Hypothalamus (tissue), 51 donors: ENCODE measurements at regions not wholly inside any gene's neighbourhood (a gene's known extent, or its start where the extent isn't known, plus 50 kb on each side); places are given as distances from the start of the nearest gene placed in this dataset.
"Not testable (repeated sequence)": the region's sequence is repeated elsewhere in the genome, so short reads cannot be mapped to it uniquely, and the experiment has no call there.

ENCODE experiments used
- DNase-seq, 51 donors: peaks; one replicate each; lab custom pipeline; 2025; lab: John Stamatoyannopoulos, UW

- DNase-seq = no peak
Measured at GRCh38 chr5:1638658-1639400, 115.1 kb upstream of the LPCAT1 start.

- no peak for DNase-seq
Measured at GRCh38 chr5:1637639-1638481, 114.1 kb upstream of the LPCAT1 start.

GRCh38 chr5:1636981-1637638 is 113.3 kb upstream of the LPCAT1 start:
- DNase-seq = no peak

GRCh38 chr5:1636208-1636770 is 112.5 kb upstream of the LPCAT1 start:
- not testable (repeated sequence) for DNase-seq

DNA sequence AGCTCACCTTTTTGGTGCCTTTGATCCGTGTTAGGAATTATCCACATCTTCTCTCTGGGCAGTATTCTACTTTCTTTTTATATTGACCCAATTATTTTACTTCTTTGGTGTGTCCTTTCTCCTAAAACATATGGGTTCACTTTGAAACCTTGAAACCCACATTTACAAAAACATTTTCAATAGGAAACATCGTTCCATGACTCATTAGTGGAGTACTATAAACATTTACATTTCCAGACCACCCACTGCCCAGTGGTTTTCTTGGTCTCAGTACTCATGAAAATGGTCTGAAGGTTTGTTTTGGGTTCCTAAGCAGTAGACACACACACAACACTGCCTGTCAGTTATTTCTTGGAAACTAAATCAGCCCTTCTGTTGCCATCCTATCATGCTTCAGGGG is 111.7 kb upstream of the LPCAT1 start:
- not testable (repeated sequence) for DNase-seq

GRCh38 chr5:1634337-1634661 is 110.5 kb upstream of the LPCAT1 start:
- no peak for DNase-seq

- DNase-seq = peak; percentile 25 to 87 (median 71)
Measured at GRCh38 chr5:1633605-1634336, 110.0 kb upstream of the LPCAT1 start.

GRCh38 chr5:1631004-1631403 is 107.2 kb upstream of the LPCAT1 start:
- not testable (repeated sequence) for DNase-seq

DNA sequence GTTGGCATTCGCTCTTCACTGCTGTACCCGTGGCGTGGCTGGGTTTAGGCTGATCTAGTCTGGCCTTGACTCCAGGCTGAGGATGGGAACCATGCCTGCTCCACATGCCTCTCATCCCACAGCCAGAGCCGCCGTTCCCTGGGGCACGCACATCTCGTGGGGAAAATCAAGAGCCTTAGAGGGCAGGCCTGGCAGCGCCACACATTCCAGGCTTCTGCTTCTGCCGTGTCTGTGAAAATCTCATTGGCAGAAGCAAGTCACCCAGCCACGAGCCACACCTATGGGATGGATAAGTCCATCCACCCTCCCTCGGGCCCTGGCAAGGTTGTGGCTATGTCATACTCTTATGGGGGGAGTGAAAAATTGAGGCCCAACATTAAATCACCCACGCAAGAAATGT is 102.6 kb upstream of the LPCAT1 start:
- DNase-seq = not testable (repeated sequence)

GRCh38 chr5:1619531-1619930 is 95.8 kb upstream of the LPCAT1 start:
- DNase-seq = not testable (repeated sequence)

GRCh38 chr5:1618296-1618865 is 94.6 kb upstream of the LPCAT1 start:
- DNase-seq = not testable (repeated sequence)

DNA sequence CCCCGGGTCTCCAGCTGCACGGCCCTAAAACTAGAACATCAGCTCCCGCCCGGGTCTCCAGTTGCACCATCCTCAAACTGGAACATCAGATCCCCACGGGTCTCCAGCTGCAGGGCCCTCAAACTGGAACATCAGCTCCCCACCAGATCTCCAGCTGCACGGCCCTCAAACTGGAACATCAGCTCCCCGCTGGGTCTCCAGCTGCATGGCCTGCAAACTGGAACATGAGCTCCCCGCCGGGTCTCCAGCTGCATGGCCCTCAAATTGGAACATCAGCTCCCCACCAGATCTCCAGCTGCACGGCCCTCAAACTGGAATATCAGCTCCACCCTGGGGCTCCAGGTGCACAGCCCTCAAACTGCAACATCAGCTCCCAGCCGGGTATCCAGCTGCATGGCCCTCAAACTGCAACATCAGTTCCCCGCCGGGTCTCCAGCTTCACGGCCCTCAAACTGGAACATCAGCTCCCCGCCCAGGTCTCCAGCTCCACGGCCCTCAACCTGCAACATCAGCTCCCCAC is 93.5 kb upstream of the LPCAT1 start:
- DNase-seq = not testable (repeated sequence)

DNA sequence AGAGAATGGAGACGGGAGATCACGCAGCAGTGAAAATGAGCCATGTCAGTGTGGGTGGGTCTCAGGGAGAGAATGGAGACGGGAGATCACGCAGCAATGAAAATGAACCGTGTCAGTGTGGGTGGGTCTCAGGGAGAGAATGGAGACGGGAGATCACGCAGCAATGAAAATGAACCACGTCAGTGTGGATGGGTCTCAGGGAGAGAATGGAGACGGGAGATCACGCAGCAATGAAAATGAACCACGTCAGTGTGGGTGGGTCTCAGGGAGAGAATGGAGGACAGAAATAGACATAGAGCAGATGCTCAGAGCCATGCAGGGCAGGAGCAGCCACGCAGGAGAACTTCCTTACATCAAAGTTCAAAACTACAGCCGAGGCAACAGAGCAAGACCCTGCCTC is 89.8 kb upstream of the LPCAT1 start:
- DNase-seq = not testable (repeated sequence)

GRCh38 chr5:1610526-1610925 is 86.8 kb upstream of the LPCAT1 start:
- not testable (repeated sequence) for DNase-seq

GRCh38 chr5:1609111-1609510 is 85.4 kb upstream of the LPCAT1 start:
- not testable (repeated sequence) for DNase-seq

DNA sequence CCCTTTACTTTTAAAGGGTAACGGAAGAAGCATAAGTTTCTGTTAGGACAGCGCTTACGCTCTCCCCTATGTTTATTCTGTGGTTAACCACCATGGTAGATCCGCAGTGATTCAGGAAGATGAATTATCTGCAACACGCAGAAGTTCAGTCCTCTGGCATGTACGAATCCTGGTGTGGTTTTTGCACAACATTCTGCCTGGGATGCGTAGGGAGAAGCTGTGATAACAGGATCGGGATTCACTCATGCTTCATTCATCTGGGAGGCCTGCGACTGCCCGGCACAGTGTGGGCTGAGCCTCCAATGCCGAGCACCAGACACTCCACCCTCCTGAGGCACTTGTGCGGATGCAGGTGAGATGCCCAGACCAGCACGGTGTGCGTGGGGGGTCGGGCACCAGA is 84.6 kb upstream of the LPCAT1 start:
- DNase-seq = not testable (repeated sequence)

DNA sequence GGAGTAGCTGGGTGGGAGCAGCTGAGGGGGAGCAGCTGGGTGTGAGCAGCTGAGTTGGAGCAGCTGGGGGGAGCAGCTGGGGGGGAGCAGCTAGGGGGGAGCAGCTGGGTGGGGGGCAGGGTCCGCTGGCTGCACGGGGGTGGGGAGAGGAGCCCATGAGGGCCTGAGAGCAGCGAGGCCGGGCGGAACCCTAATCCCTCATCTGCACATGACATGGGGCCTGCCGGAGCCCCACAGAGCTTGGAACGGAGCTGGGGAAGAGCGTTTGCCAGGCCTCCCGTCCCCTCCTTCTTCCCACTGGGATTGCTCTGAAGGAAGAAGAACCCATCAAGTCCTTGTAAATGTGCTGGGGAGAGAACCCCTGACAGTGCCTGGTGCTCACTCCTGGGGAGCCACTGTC is 83.2 kb upstream of the LPCAT1 start:
- DNase-seq = not testable (repeated sequence)

DNA sequence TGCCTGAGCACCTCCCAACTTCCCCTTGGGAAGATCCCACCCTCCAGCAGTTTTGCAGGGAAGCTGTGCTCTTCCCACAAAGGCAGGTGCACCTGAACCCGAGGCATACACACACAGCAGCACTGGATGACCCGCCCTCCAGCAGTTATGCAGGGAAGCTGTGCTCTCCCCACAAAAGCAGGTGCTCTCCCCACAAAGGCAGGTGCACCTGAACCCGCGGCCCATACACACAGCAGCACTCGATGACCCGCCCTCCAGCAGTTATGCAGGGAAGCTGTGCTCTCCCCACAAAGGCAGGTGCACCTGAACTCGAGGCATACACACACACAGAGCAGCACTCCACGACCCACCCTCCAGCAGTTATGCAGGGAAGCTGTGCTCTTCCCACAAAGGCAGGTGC is 80.2 kb upstream of the LPCAT1 start:
- not testable (repeated sequence) for DNase-seq

- DNase-seq = not testable (repeated sequence)
Measured at GRCh38 chr5:1601565-1601964, 77.8 kb upstream of the LPCAT1 start.
